Uterus (tissue), 3 donors: ENCODE measurements at regions not wholly inside any gene's neighbourhood (a gene's known extent, or its start where the extent isn't known, plus 50 kb on each side); places are given as distances from the start of the nearest gene placed in this dataset.

Experiments
- DNase-seq, 2 donors: peaks; one replicate each; pipeline ENCODE4 v3.0.0-alpha.2; 2019 to 2020
- H3K27ac ChIP-seq, 2 donors: fragments of 200-600 bp; sonication (generic); 1 replicate in 1 of 2; 2 replicates in 1 of 2; pipeline ENCODE4 v1.5.1; 2016 to 2018
- H3K27me3 ChIP-seq, 2 donors: fragments of 200-600 bp; sonication (generic); one replicate each; pipeline ENCODE4 v1.5.1; 2018 to 2019; ENCODE audit warnings: control low read depth in 1 of 2
- H3K36me3 ChIP-seq, 2 donors: fragments of 200-600 bp; sonication (generic); one replicate each; pipeline ENCODE4 v1.5.1; 2019; ENCODE audit warnings: control low read depth in 1 of 2
- H3K4me1 ChIP-seq, 2 donors: fragments of 200-600 bp; sonication (generic); one replicate each; pipeline ENCODE4 v1.5.1; 2018 to 2019; ENCODE audit warnings: control low read depth in 1 of 2
- H3K4me3 ChIP-seq, 2 donors: fragments of 200-600 bp; sonication (generic); 1 replicate in 1 of 2; 2 replicates in 1 of 2; pipeline ENCODE4 v1.5.1; 2018 to 2019; ENCODE audit warnings: mild to moderate bottlenecking in 1 of 2
- H3K9me3 ChIP-seq, 2 donors: fragments of 200-600 bp; sonication (generic); one replicate each; pipeline ENCODE4 v1.5.1; 2019; ENCODE audit warnings: control low read depth in 1 of 2
- CTCF ChIP-seq, 4 experiments: fragments of 200-600 bp in 2 of 4; fragments of 450-650 bp in 2 of 4; sonication (generic) in 2 of 4; IDR thresholded peaks; one replicate each; pipeline ENCODE4 v1.5.1; 2016 to 2019; ENCODE audit warnings: antibody characterized with exemption in 4 of 4, mild to moderate bottlenecking in 2 of 4, moderate library complexity in 1 of 4
- POLR2A ChIP-seq, 2 donors: fragments of 450-650 bp; IDR thresholded peaks; one replicate each; pipeline ENCODE4 v1.6.1; 2016; ENCODE audit warnings: antibody characterized with exemption in 2 of 2, mild to moderate bottlenecking in 1 of 2, moderate library complexity in 1 of 2
- intact Hi-C: fragments of 100-400 bp; cut with DNase I; formaldehyde crosslinking; loops from one replicate; pipeline ENCODE4 v1.15.1; 2023; ENCODE audit warnings: low total_unique reads
- donor health status: DM: yes; HTN: yes; CAD: no.

- no peaks in the 10 kb centered on the region for H3K4me1 ChIP-seq
- no peak overlapping the region for H3K27ac ChIP-seq
- intact Hi-C loops, result no loop called here
- H3K27me3 ChIP-seq, result no peaks in the 10 kb centered on the region
- H3K4me3 ChIP-seq, result no peak overlapping the region
- no peak for DNase-seq
- H3K9me3 ChIP-seq, result no peaks in the 10 kb centered on the region
- TF ChIP-seq CTCF (IDR thresholded peaks at IDR 0.05) (no peak), POLR2A (IDR thresholded peaks at IDR 0.05) (no peak)
- H3K36me3 ChIP-seq, result no peaks in the 10 kb centered on the region
Observed at GRCh38 chr4:60846678-60847077, 353.4 kb upstream of the ADGRL3 start.

- Histone ChIP-seq H3K27ac (no peak overlapping the region), H3K36me3 (no peaks in the 10 kb centered on the region), H3K4me3 (no peak overlapping the region), H3K27me3 (no peaks in the 10 kb centered on the region), H3K4me1 (no peaks in the 10 kb centered on the region), H3K9me3 (no peaks in the 10 kb centered on the region)
- intact Hi-C loops, result no loop called here
- DNase-seq, result no peak
- TF ChIP-seq POLR2A (IDR thresholded peaks at IDR 0.05) (no peak), CTCF (IDR thresholded peaks at IDR 0.05) (no peak)
Observed at GRCh38 chr4:60847614-60848013, 352.5 kb upstream of the ADGRL3 start.

GRCh38 chr4:60857130-60857753, 342.9 kb upstream of the ADGRL3 start:
- intact Hi-C loops, result no loop called here
- Histone ChIP-seq H3K4me3 (no peak overlapping the region), H3K27me3 (no peaks in the 10 kb centered on the region), H3K27ac (no peak overlapping the region), H3K36me3 (no peaks in the 10 kb centered on the region), H3K4me1 (no peaks in the 10 kb centered on the region), H3K9me3 (no peaks in the 10 kb centered on the region)
- DNase-seq, result no peak
- no peak for TF ChIP-seq POLR2A (IDR thresholded peaks at IDR 0.05)
- no peak for TF ChIP-seq CTCF (IDR thresholded peaks at IDR 0.05)

DNA sequence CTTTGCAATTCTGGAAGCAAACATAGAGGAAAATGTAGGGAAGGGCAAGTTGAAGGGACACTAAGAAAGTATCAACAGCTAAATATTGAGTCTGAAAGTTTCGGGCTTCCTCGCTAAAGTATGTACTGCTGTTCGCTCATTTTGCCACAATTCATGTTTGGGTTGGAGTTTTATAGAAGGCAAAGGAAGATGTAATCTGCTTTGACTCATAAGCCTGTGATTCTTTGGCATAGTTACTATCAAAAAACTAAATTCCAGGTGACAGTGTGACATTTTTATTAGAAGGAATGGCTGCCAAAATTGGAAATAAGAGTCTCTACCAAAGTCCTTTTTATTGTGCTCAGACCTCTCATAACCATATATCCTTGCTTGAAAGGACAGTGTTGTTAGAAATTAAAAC, 336.7 kb upstream of the ADGRL3 start:
- H3K27ac ChIP-seq, result no peak overlapping the region
- no peak overlapping the region for H3K4me3 ChIP-seq
- H3K9me3 ChIP-seq, result no peaks in the 10 kb centered on the region
- intact Hi-C loops, result no loop called here
- H3K36me3 ChIP-seq, result no peaks in the 10 kb centered on the region
- no peak for DNase-seq
- no peaks in the 10 kb centered on the region for H3K4me1 ChIP-seq
- TF ChIP-seq POLR2A (IDR thresholded peaks at IDR 0.05) (no peak), CTCF (IDR thresholded peaks at IDR 0.05) (no peak)
- H3K27me3 ChIP-seq, result no peaks in the 10 kb centered on the region

DNA sequence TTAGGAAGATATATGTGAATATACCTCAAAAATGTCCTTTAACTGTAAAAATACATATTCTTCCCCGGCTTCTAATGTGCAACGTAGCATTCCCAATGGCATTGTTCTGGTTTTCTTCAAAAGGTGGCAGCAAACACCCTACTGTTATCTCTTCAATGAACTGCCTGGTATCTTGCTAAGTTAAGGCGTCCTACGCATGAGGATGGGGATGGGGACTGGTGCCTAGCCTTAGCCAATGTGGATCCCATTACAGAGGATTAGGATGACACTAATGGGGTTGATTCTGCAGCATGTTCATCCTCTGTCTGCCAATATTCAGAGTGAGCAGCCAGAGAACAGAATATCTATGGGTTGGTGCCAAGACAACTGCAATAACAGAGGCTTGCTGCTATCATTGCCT, 334.9 kb upstream of the ADGRL3 start:
- Histone ChIP-seq H3K36me3 (no peaks in the 10 kb centered on the region), H3K27ac (no peak overlapping the region), H3K27me3 (no peaks in the 10 kb centered on the region), H3K9me3 (no peaks in the 10 kb centered on the region), H3K4me1 (no peaks in the 10 kb centered on the region), H3K4me3 (no peak overlapping the region)
- TF ChIP-seq POLR2A (IDR thresholded peaks at IDR 0.05) (no peak), CTCF (IDR thresholded peaks at IDR 0.05) (no peak)
- intact Hi-C loops, result no loop called here
- DNase-seq, result no peak
